Calu3 (cell line): ENCODE measurements at regions not wholly inside any gene's neighbourhood (a gene's known extent, or its start where the extent isn't known, plus 50 kb on each side); places are given as distances from the start of the nearest gene placed in this dataset.

Experiments used
- BruUV-seq: library from RNA; stranded (reverse); fragments of 400-500 nt; replicated peaks from 2 replicates; lab custom pipeline; 2021; lab: Mats Ljungman, UMichigan
- CTCF ChIA-PET: fragments of 300-600 bp; sonication (Branson Sonifier 250); formaldehyde crosslinking; loops from one replicate; lab custom pipeline; 2022; ENCODE audit warnings: antibody characterized with exemption; lab: Charles Lee
- DNase-seq: peaks from one replicate; pipeline ENCODE4 v3.0.0; 2022
- H3K27ac Mint-ChIP-seq: one replicate; pipeline ENCODE4 v1.8.0; 2022; ENCODE audit warnings: mixed read lengths; ENCODE audit not compliant: unreplicated experiment
- H3K27me3 Mint-ChIP-seq: one replicate; pipeline ENCODE4 v1.8.0; 2022; ENCODE audit warnings: mixed read lengths; ENCODE audit not compliant: unreplicated experiment
- H3K36me3 Mint-ChIP-seq: one replicate; pipeline ENCODE4 v1.8.0; 2022; ENCODE audit warnings: mild to moderate bottlenecking, moderate library complexity, mixed read lengths; ENCODE audit not compliant: insufficient read depth, unreplicated experiment
- H3K4me1 Mint-ChIP-seq: one replicate; pipeline ENCODE4 v1.8.0; 2022; ENCODE audit warnings: mild to moderate bottlenecking, low read depth, mixed read lengths; ENCODE audit not compliant: unreplicated experiment
- H3K4me3 Mint-ChIP-seq: one replicate; pipeline ENCODE4 v1.8.0; 2022; ENCODE audit warnings: mild to moderate bottlenecking, low read depth, moderate library complexity, mixed read lengths; ENCODE audit not compliant: unreplicated experiment
- H3K9me3 Mint-ChIP-seq: one replicate; pipeline ENCODE4 v1.8.0; 2022; ENCODE audit warnings: low read depth, mixed read lengths; ENCODE audit not compliant: unreplicated experiment
- CTCF ChIP-seq: fragments of 200-600 bp; IDR thresholded peaks from one replicate; pipeline ENCODE4 v1.8.0; 2022; ENCODE audit warnings: antibody characterized with exemption; ENCODE audit not compliant: unreplicated experiment
- intact Hi-C: fragments of 100-400 bp; cut with micrococcal nuclease; formaldehyde crosslinking; loops from one replicate; pipeline ENCODE4 v1.10.0; 2022; ENCODE audit not compliant: unreplicated experiment

DNA sequence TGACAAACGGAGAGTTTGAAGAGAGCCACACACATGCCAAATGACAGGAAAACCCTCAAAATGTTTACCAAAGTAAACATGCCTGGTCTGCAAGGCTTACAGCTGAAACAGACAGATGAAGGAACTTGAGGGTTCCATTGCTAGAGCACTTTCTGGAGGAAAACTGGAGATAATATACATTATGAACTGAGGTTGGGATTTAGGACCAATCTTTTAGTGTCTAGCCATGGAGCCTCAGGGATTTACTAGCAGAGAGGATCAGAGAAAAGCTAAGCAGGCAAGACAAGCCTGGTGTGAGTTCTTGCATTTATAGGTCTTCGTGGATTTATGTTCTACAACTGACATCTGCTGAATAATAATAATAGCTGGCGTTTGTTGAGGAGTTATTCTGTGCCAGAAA, 205.3 kb downstream of the AEBP2 start:
- Mint-ChIP-seq H3K4me1 (peaks cover 32% of the 10 kb centered on the region), H3K27ac (no peak overlapping the region), H3K27me3 (no peaks in the 10 kb centered on the region), H3K36me3 (peaks cover 3% of the 10 kb centered on the region), H3K9me3 (no peaks in the 10 kb centered on the region), H3K4me3 (no peak overlapping the region)
- DNase-seq: no peak
- TF ChIP-seq CTCF: no peak
- CTCF ChIA-PET: no interaction called here
- no TSS peak for BruUV-seq
- intact Hi-C loops: no loop called here

DNA sequence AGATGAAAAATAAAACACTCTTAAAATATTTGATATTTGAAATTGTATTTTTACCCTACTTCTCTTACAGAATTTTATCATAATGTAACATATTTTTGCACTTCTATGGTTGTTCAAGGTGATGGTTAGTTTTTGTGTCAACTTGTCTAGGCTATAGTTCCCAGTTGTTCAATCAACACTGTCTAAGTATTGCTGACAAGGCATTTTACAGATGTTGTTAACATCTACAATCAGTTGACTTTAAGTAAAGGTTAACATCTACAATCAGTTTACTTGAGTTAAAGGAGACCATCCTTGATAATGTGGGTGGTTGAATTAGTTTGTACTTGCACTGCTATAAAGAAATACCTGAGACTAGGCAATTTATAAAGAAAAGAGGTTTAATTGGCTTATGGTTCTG, 206.5 kb downstream of the AEBP2 start:
- no peak overlapping the region for H3K4me3 Mint-ChIP-seq
- H3K27me3 Mint-ChIP-seq: no peaks in the 10 kb centered on the region
- intact Hi-C loops: no loop called here
- H3K9me3 Mint-ChIP-seq: no peaks in the 10 kb centered on the region
- BruUV-seq: no TSS peak
- H3K36me3 Mint-ChIP-seq: peaks cover 3% of the 10 kb centered on the region
- no peak for TF ChIP-seq CTCF
- H3K4me1 Mint-ChIP-seq: peaks cover 32% of the 10 kb centered on the region
- H3K27ac Mint-ChIP-seq: no peak overlapping the region
- CTCF ChIA-PET: no interaction called here
- DNase-seq: no peak

- CTCF ChIA-PET: no interaction called here
- Mint-ChIP-seq H3K4me3 (no peak overlapping the region), H3K4me1 (peaks cover 32% of the 10 kb centered on the region), H3K36me3 (peaks cover 3% of the 10 kb centered on the region), H3K27ac (no peak overlapping the region), H3K9me3 (no peaks in the 10 kb centered on the region), H3K27me3 (no peaks in the 10 kb centered on the region)
- TF ChIP-seq CTCF: no peak
- BruUV-seq: no TSS peak
- peak; percentile 7 for DNase-seq
- intact Hi-C loops: no loop called here
Measured at GRCh38 chr12:19646599-19646998, 207.3 kb downstream of the AEBP2 start.

GRCh38 chr12:19647806-19648556, 208.7 kb downstream of the AEBP2 start:
- no peak for DNase-seq

More at GRCh38 chr12:19647806-19648556, 208.7 kb downstream of the AEBP2 start:
- Mint-ChIP-seq H3K4me1 (peaks cover 32% of the 10 kb centered on the region), H3K36me3 (peaks cover 6% of the 10 kb centered on the region), H3K27me3 (no peaks in the 10 kb centered on the region), H3K27ac (no peak overlapping the region), H3K4me3 (no peak overlapping the region), H3K9me3 (no peaks in the 10 kb centered on the region)
- CTCF ChIA-PET: no interaction called here
- intact Hi-C loops: no loop called here
- no TSS peak for BruUV-seq
- TF ChIP-seq CTCF: no peak
